ENCODE measurements at regions not wholly inside any gene's neighbourhood (a gene's known extent, or its start where the extent isn't known, plus 50 kb on each side); places are given as distances from the start of the nearest gene placed in this dataset.

DNA sequence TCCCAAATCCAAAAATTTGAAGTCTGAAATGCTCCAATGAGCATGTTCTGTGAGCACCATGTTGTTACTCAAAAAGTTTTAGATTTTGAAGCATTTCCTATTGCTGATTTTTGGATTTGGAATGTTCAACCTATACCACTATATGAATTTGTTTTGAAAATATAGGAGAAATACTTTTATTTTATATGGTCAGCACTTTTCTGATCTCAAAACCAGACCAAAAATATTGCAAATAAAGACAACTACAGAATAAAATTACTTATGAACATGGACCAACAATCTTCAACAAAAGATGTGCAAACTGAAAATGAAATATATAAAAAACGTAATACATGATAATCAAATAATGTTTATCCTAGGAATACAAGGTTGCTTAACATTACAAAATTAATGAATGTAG lies 73.7 kb upstream of the APOBEC4 start:
- TF ChIP-seq, protein P1, sequence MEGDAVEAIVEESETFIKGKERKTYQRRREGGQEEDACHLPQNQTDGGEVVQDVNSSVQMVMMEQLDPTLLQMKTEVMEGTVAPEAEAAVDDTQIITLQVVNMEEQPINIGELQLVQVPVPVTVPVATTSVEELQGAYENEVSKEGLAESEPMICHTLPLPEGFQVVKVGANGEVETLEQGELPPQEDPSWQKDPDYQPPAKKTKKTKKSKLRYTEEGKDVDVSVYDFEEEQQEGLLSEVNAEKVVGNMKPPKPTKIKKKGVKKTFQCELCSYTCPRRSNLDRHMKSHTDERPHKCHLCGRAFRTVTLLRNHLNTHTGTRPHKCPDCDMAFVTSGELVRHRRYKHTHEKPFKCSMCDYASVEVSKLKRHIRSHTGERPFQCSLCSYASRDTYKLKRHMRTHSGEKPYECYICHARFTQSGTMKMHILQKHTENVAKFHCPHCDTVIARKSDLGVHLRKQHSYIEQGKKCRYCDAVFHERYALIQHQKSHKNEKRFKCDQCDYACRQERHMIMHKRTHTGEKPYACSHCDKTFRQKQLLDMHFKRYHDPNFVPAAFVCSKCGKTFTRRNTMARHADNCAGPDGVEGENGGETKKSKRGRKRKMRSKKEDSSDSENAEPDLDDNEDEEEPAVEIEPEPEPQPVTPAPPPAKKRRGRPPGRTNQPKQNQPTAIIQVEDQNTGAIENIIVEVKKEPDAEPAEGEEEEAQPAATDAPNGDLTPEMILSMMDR (IDR thresholded peaks at IDR 0.05), result no peak
- no peak for TF ChIP-seq POLR2AphosphoS5 (IDR thresholded peaks at IDR 0.05; ENCODE audit: insufficient read depth in 1 of 2, low read depth in 1 of 2)
